Gastroesophageal sphincter (tissue), 4 donors: ENCODE measurements at regions not wholly inside any gene's neighbourhood (a gene's known extent, or its start where the extent isn't known, plus 50 kb on each side); places are given as distances from the start of the nearest gene placed in this dataset.

Experiments used
- ATAC-seq: fragments of 150-250 bp; one replicate; pipeline ENCODE4 v1.9.1; 2016; ENCODE audit warnings: mild to moderate bottlenecking, moderate library complexity
- H3K27ac ChIP-seq, 4 donors: fragments of 200-600 bp; sonication (generic) in 3 of 4; 1 replicate in 3 of 4; 2 replicates in 1 of 4; pipeline ENCODE4 v1.5.1; 2016 to 2019
- H3K27me3 ChIP-seq: fragments of 200-600 bp; sonication (generic); one replicate; pipeline ENCODE4 v1.5.1; 2019
- H3K36me3 ChIP-seq, 2 donors: fragments of 200-600 bp; sonication (generic); one replicate each; pipeline ENCODE4 v1.5.1; 2019; ENCODE audit warnings: control low read depth in 1 of 2
- H3K4me1 ChIP-seq, 3 donors: fragments of 200-600 bp; sonication (generic); 1 replicate in 2 of 3; 2 replicates in 1 of 3; pipeline ENCODE4 v1.5.1; 2016 to 2019; ENCODE audit warnings: control low read depth in 2 of 3
- H3K4me3 ChIP-seq, 2 donors: fragments of 200-600 bp; sonication (generic); one replicate each; pipeline ENCODE4 v1.5.1; 2019; ENCODE audit warnings: mild to moderate bottlenecking in 1 of 2, moderate library complexity in 1 of 2
- H3K9me3 ChIP-seq, 3 donors: fragments of 200-600 bp; sonication (generic); one replicate each; pipeline ENCODE4 v1.5.1; 2017 to 2019; ENCODE audit warnings: control low read depth in 2 of 3
- CTCF ChIP-seq, 4 experiments: fragments of 200-600 bp in 2 of 4; fragments of 450-650 bp in 2 of 4; sonication (generic) in 1 of 4; IDR thresholded peaks; one replicate each; pipeline ENCODE4 v1.5.1; 2017 to 2019; ENCODE audit warnings: antibody characterized with exemption in 4 of 4, mild to moderate bottlenecking in 2 of 4, moderate library complexity in 2 of 4
- EP300 ChIP-seq: sonication (generic); formaldehyde crosslinking; IDR thresholded peaks from one replicate; pipeline ENCODE4 v1.6.1; 2017; ENCODE audit warnings: antibody characterized with exemption, mild to moderate bottlenecking
- POLR2A ChIP-seq, 2 donors: fragments of 450-650 bp; IDR thresholded peaks; one replicate each; pipeline ENCODE4 v1.6.1; 2017; ENCODE audit warnings: antibody characterized with exemption in 2 of 2, mild to moderate bottlenecking in 2 of 2, moderate library complexity in 1 of 2
- POLR2AphosphoS5 ChIP-seq: sonication (generic); formaldehyde crosslinking; IDR thresholded peaks from one replicate; pipeline ENCODE4 v1.6.1; 2017; ENCODE audit warnings: antibody characterized with exemption
- WGBS, 2 donors: methylation state at CpG; one replicate each; pipeline ENCODE4 v1.1.5; 2018; ENCODE audit warnings: low coverage in 1 of 2; 5-methylcytosine and 5-hydroxymethylcytosine counted together

- ATAC-seq = no peak
- WGBS, 2 donors = 69 to 80% methylated on average over 2 of the region's 2 CpGs
- Histone ChIP-seq H3K27me3 (no peaks in the 10 kb centered on the region), H3K27ac (no peak overlapping the region), H3K4me1 (peaks cover 0 to 9% (median 0%) of the 10 kb centered on the region in 3 donors), H3K36me3 (no peaks in the 10 kb centered on the region), H3K9me3 (no peaks in the 10 kb centered on the region), H3K4me3 (no peak overlapping the region)
- TF ChIP-seq POLR2A (IDR thresholded peaks at IDR 0.05) (no peak), POLR2AphosphoS5 (no peak), EP300 (no peak), CTCF (IDR thresholded peaks at IDR 0.05) (no peak)
These were observed 205.3 kb downstream of the TM2D1 start for GRCh38 chr1:61519631-61520030.

GRCh38 chr1:61518670-61519400 is 206.1 kb downstream of the TM2D1 start:
- Histone ChIP-seq H3K27ac (no peak overlapping the region), H3K27me3 (no peaks in the 10 kb centered on the region), H3K4me3 (no peak overlapping the region), H3K9me3 (no peaks in the 10 kb centered on the region), H3K4me1 (peaks cover 0 to 4% (median 0%) of the 10 kb centered on the region in 3 donors), H3K36me3 (no peaks in the 10 kb centered on the region)
- ATAC-seq = no peak
- WGBS, 2 donors = 80 to 100% methylated on average over 1 of the region's 1 CpG
- TF ChIP-seq EP300 (no peak), POLR2AphosphoS5 (no peak), CTCF (IDR thresholded peaks at IDR 0.05) (no peak), POLR2A (IDR thresholded peaks at IDR 0.05) (no peak)

- Histone ChIP-seq H3K27ac (no peak overlapping the region), H3K4me3 (no peak overlapping the region), H3K4me1 (no peaks in the 10 kb centered on the region), H3K27me3 (no peaks in the 10 kb centered on the region), H3K36me3 (no peaks in the 10 kb centered on the region), H3K9me3 (no peaks in the 10 kb centered on the region)
- 96 to 100% methylated on average over 2 to 4 of the region's 4 CpGs for WGBS, 2 donors
- no peak for TF ChIP-seq CTCF (IDR thresholded peaks at IDR 0.05)
- TF ChIP-seq EP300 = no peak
- TF ChIP-seq POLR2A (IDR thresholded peaks at IDR 0.05) = no peak
- no peak for TF ChIP-seq POLR2AphosphoS5
- no peak for ATAC-seq
These were observed 207.6 kb downstream of the TM2D1 start for GRCh38 chr1:61517345-61517744.

- Histone ChIP-seq H3K36me3 (no peaks in the 10 kb centered on the region), H3K27ac (no peak overlapping the region), H3K27me3 (no peaks in the 10 kb centered on the region), H3K4me1 (no peaks in the 10 kb centered on the region), H3K4me3 (no peak overlapping the region), H3K9me3 (peaks cover 0 to 5% (median 0%) of the 10 kb centered on the region in 3 donors)
- WGBS, 2 donors = 88 to 100% methylated on average over 2 of the region's 2 CpGs
- TF ChIP-seq POLR2A (IDR thresholded peaks at IDR 0.05) = no peak
- no peak for TF ChIP-seq CTCF (IDR thresholded peaks at IDR 0.05)
- no peak for TF ChIP-seq EP300
- no peak for TF ChIP-seq POLR2AphosphoS5
- no peak for ATAC-seq
These were observed 209.8 kb downstream of the TM2D1 start for GRCh38 chr1:61515096-61515495.
